B cell (primary cell): ENCODE measurements at regions not wholly inside any gene's neighbourhood (a gene's known extent, or its start where the extent isn't known, plus 50 kb on each side); places are given as distances from the start of the nearest gene placed in this dataset.

Experiments used
- ATAC-seq: fragments of 200-7000 bp; cut with Tn5 transposase; one replicate; pipeline ENCODE4 v1.10.0; 2021; ENCODE audit warnings: low read depth, mild to moderate bottlenecking, moderate number of reproducible peaks, moderate library complexity
- CTCF ChIA-PET: fragments of 350-600 bp; sonication (Branson Sonifier 250); formaldehyde crosslinking; loops from one replicate; lab custom pipeline; 2021; ENCODE audit warnings: antibody characterized with exemption, inconsistent platforms; lab: Charles Lee
- POLR2A ChIA-PET: fragments of 350-600 bp; sonication (Branson Sonifier 250); formaldehyde crosslinking; loops from one replicate; lab custom pipeline; 2021; ENCODE audit warnings: antibody characterized with exemption; lab: Charles Lee
- DNase-seq: peaks from one replicate; pipeline ENCODE4 v3.0.0; 2013
- H2AFZ ChIP-seq: 2 replicates; pipeline ENCODE4 v1.6.1; 2012; ENCODE audit warnings: mild to moderate bottlenecking, low read depth, low read length; ENCODE audit not compliant: insufficient read depth, poor library complexity, severe bottlenecking
- H3K27ac ChIP-seq, 2 donors: 1 replicate in 1 of 2; 2 replicates in 1 of 2; pipeline ENCODE4 v1.5.1; 2012 to 2013; ENCODE audit warnings: low read length in 2 of 2, mild to moderate bottlenecking in 2 of 2, moderate library complexity in 1 of 2
- H3K27me3 ChIP-seq, 4 experiments: fragments of 200-600 bp in 1 of 4; sonication (generic) in 1 of 4; replicated peaks in 1 of 4; 1 replicate in 2 of 4; 2 replicates in 2 of 4; pipeline versions ENCODE4 v1.6.1 to v1.7.0; 2013 to 2016; ENCODE audit warnings: low read length in 3 of 4, mild to moderate bottlenecking in 2 of 4, mixed read lengths in 1 of 4, moderate library complexity in 1 of 4; ENCODE audit not compliant: insufficient read depth in 4 of 4, control insufficient read depth in 3 of 4; ENCODE audit errors: control extremely low read depth in 1 of 4
- H3K36me3 ChIP-seq, 2 experiments: replicated peaks in 1 of 2; 1 replicate in 1 of 2; 2 replicates in 1 of 2; pipeline versions ENCODE4 v1.6.1 to v1.7.1; 2013; ENCODE audit warnings: low read length in 1 of 2; ENCODE audit not compliant: insufficient read depth in 2 of 2, control insufficient read depth in 1 of 2; ENCODE audit errors: control extremely low read depth in 1 of 2, extremely low read depth in 1 of 2
- H3K4me1 ChIP-seq, 2 donors: fragments of 200-600 bp in 1 of 2; sonication (generic) in 1 of 2; 1 replicate in 1 of 2; 2 replicates in 1 of 2; pipeline versions ENCODE4 v1.5.1 to v1.6.1; 2013 to 2017; ENCODE audit warnings: low read length in 2 of 2; ENCODE audit not compliant: control insufficient read depth in 2 of 2, insufficient read depth in 2 of 2
- H3K4me2 ChIP-seq: replicated peaks from 2 replicates; pipeline ENCODE3; 2012; ENCODE audit warnings: mild to moderate bottlenecking, low read depth, low read length; ENCODE audit not compliant: poor library complexity, severe bottlenecking
- H3K4me3 ChIP-seq, 5 experiments: fragments of 200-600 bp in 1 of 5; sonication (generic) in 1 of 5; 1 replicate in 3 of 5; 2 replicates in 2 of 5; pipeline versions ENCODE4 v1.5.1 to v1.7.0; 2011 to 2016; ENCODE audit warnings: low read length in 4 of 5, mild to moderate bottlenecking in 4 of 5, low read depth in 2 of 5, control low read depth in 1 of 5, moderate library complexity in 1 of 5; ENCODE audit not compliant: insufficient read depth in 1 of 5; ENCODE audit errors: control extremely low read depth in 1 of 5, extremely low read depth in 1 of 5
- H3K79me2 ChIP-seq: fragments of 200-600 bp; sonication (generic); one replicate; pipeline ENCODE4 v1.6.0; 2016; ENCODE audit warnings: low read length; ENCODE audit not compliant: control insufficient read depth, insufficient read depth
- H3K9ac ChIP-seq: fragments of 200-600 bp; sonication (generic); 2 replicates; pipeline ENCODE4 v1.6.1; 2017; ENCODE audit warnings: mild to moderate bottlenecking, low read length, moderate library complexity
- H3K9me3 ChIP-seq, 3 donors: one replicate each; pipeline versions ENCODE4 v1.6.1 to v1.7.1; 2013; ENCODE audit warnings: low read length in 2 of 3; ENCODE audit not compliant: control insufficient read depth in 2 of 3, insufficient read depth in 1 of 3; ENCODE audit errors: control extremely low read depth in 1 of 3
- H4K20me1 ChIP-seq: 2 replicates; pipeline ENCODE4 v1.6.0; 2012; ENCODE audit warnings: mild to moderate bottlenecking, low read length; ENCODE audit not compliant: insufficient read depth, control insufficient read depth, poor library complexity, severe bottlenecking
- H3K27ac Mint-ChIP-seq: one replicate; pipeline ENCODE4 v1.8.0; 2021; ENCODE audit warnings: mixed read lengths
- H3K27me3 Mint-ChIP-seq: one replicate; pipeline ENCODE4 v1.8.0; 2021; ENCODE audit warnings: mixed read lengths
- H3K4me1 Mint-ChIP-seq: one replicate; pipeline ENCODE4 v1.8.0; 2021; ENCODE audit warnings: mixed read lengths
- H3K4me3 Mint-ChIP-seq: one replicate; pipeline ENCODE4 v1.8.0; 2021; ENCODE audit warnings: mixed read lengths
- H3K9me3 Mint-ChIP-seq: one replicate; pipeline ENCODE4 v1.8.0; 2022; ENCODE audit warnings: mixed read lengths; ENCODE audit not compliant: insufficient read depth
- CTCF ChIP-seq: fragments of 200-600 bp; IDR thresholded peaks from one replicate; pipeline ENCODE4 v1.8.0; 2022; ENCODE audit warnings: antibody characterized with exemption, mild to moderate bottlenecking
- EZH2 ChIP-seq: IDR thresholded peaks from 2 replicates; pipeline ENCODE4 v1.6.1; 2012; ENCODE audit warnings: borderline replicate concordance, low read depth, mild to moderate bottlenecking, moderate library complexity, low read length; ENCODE audit not compliant: insufficient read depth, poor library complexity, severe bottlenecking
- WGBS: methylation state at CpG from one replicate; pipeline ENCODE4 v1.1.5; 2013; ENCODE audit warnings: missing lambda C conversion rate; ENCODE audit not compliant: insufficient coverage; 5-methylcytosine and 5-hydroxymethylcytosine counted together
- intact Hi-C: fragments of 100-400 bp; cut with micrococcal nuclease; formaldehyde crosslinking; loops from one replicate; pipeline ENCODE4 v1.10.0; 2022

- WGBS: 95% methylated on average over 2 of the region's 4 CpGs
- no peaks in the 10 kb centered on the region for H3K4me1 Mint-ChIP-seq
- Histone ChIP-seq H2AFZ (no peak overlapping the region), H3K4me1 (no peaks in the 10 kb centered on the region), H3K4me3 (no peak overlapping the region), H3K27me3 (no peaks in the 10 kb centered on the region), H3K9me3 (peaks cover 0 to 3% (median 2%) of the 10 kb centered on the region in 3 donors), H3K9ac (no peak overlapping the region), H3K27ac (no peak overlapping the region), H3K36me3 (no peaks in the 10 kb centered on the region), H4K20me1 (no peaks in the 10 kb centered on the region), H3K4me2 (no peak overlapping the region), H3K79me2 (no peaks in the 10 kb centered on the region)
- intact Hi-C loops: no loop called here
- H3K4me3 Mint-ChIP-seq: no peak overlapping the region
- no peak for TF ChIP-seq EZH2
- H3K9me3 Mint-ChIP-seq: no peaks in the 10 kb centered on the region
- H3K27ac Mint-ChIP-seq: no peak overlapping the region
- ChIA-PET POLR2A (no interaction called here), CTCF (no interaction called here)
- DNase-seq (no peak), ATAC-seq (no peak)
- no peaks in the 10 kb centered on the region for H3K27me3 Mint-ChIP-seq
These were observed 142.2 kb downstream of the PRDM9 start for GRCh38 chr5:23649594-23649993.

GRCh38 chr5:23655674-23656073 is 148.3 kb downstream of the PRDM9 start:
- H2AFZ ChIP-seq: no peak overlapping the region
- no peaks in the 10 kb centered on the region for H3K4me1 ChIP-seq
- no peak overlapping the region for H3K4me2 ChIP-seq
- no peak overlapping the region for H3K4me3 Mint-ChIP-seq
- H3K9ac ChIP-seq: no peak overlapping the region
- H3K27me3 Mint-ChIP-seq: no peaks in the 10 kb centered on the region
- intact Hi-C loops: no loop called here
- no peaks in the 10 kb centered on the region for H3K36me3 ChIP-seq
- no peak overlapping the region for H3K27ac Mint-ChIP-seq
- TF ChIP-seq EZH2 (no peak), CTCF (no peak)
- ChIA-PET CTCF (no interaction called here), POLR2A (no interaction called here)
- no peaks in the 10 kb centered on the region for H4K20me1 ChIP-seq
- DNase-seq (no peak), ATAC-seq (no peak)
- H3K9me3 ChIP-seq: peaks cover 0 to 4% (median 0%) of the 10 kb centered on the region in 3 donors
- no peaks in the 10 kb centered on the region for H3K79me2 ChIP-seq
- 100% methylated on average over 2 of the region's 2 CpGs for WGBS
- H3K27ac ChIP-seq: no peak overlapping the region
- H3K4me3 ChIP-seq: no peak overlapping the region
- H3K27me3 ChIP-seq: no peaks in the 10 kb centered on the region
- no peaks in the 10 kb centered on the region for H3K9me3 Mint-ChIP-seq
- no peaks in the 10 kb centered on the region for H3K4me1 Mint-ChIP-seq
